Parathyroid adenoma (tissue), 2 donors: ENCODE measurements at regions not wholly inside any gene's neighbourhood (a gene's known extent, or its start where the extent isn't known, plus 50 kb on each side); places are given as distances from the start of the nearest gene placed in this dataset.

Source experiments
- H2AFZ ChIP-seq: fragments of 300-600 bp; sonication (generic); one replicate; pipeline ENCODE4 v1.7.0; 2017; ENCODE audit warnings: antibody characterized with exemption, mild to moderate bottlenecking
- H3K27ac ChIP-seq: fragments of 300-600 bp; sonication (generic); one replicate; pipeline ENCODE4 v1.7.0; 2017
- H3K27me3 ChIP-seq: fragments of 300-600 bp; sonication (generic); one replicate; pipeline ENCODE4 v1.7.0; 2017; ENCODE audit warnings: low read length; ENCODE audit not compliant: control insufficient read depth, insufficient read depth
- H3K36me3 ChIP-seq: fragments of 300-600 bp; sonication (generic); one replicate; pipeline ENCODE4 v1.7.0; 2017; ENCODE audit warnings: low read length; ENCODE audit not compliant: control insufficient read depth, insufficient read depth
- H3K4me1 ChIP-seq: fragments of 300-600 bp; sonication (generic); one replicate; pipeline ENCODE4 v1.7.0; 2017; ENCODE audit warnings: control low read depth
- H3K4me2 ChIP-seq: fragments of 300-600 bp; sonication (generic); one replicate; pipeline ENCODE4 v1.7.0; 2017; ENCODE audit warnings: low read length
- H3K4me3 ChIP-seq: fragments of 300-600 bp; sonication (generic); one replicate; pipeline ENCODE4 v1.7.0; 2017; ENCODE audit warnings: low read depth, low read length
- H3K79me2 ChIP-seq: fragments of 300-600 bp; sonication (generic); one replicate; pipeline ENCODE4 v1.7.0; 2017; ENCODE audit warnings: control low read depth
- H3K9ac ChIP-seq: fragments of 300-600 bp; sonication (generic); one replicate; pipeline ENCODE4 v1.7.0; 2017; ENCODE audit warnings: mild to moderate bottlenecking
- H3K9me3 ChIP-seq: fragments of 300-600 bp; sonication (generic); one replicate; pipeline ENCODE4 v1.7.0; 2017; ENCODE audit warnings: low read length; ENCODE audit not compliant: control insufficient read depth
- TF ChIP-seq, protein P1 (sequence below): fragments of 300-600 bp; sonication (generic); IDR thresholded peaks from one replicate; pipeline ENCODE4 v1.7.0; 2017; ENCODE audit warnings: antibody characterized with exemption, mild to moderate bottlenecking
- donor health status: primary hyperparathyroidism.

DNA sequence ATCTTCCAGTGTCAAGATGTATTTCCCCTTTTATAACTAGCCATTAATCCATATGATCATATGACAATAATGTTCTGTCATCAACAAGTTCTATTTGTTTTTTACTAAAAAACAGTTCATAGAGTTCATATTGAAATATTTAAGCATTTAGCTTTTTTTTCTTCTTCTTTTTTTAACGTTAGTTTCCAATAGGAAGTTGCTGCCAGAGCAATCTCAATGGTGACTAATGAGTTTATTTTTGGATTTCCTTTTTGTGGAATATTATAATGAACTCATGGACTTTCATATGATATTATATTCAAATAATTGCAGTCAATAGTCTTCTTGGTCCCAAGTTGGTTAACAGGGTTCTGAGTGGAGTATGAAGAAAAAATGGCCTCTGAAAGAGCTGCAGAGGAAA, 343.3 kb downstream of the BCKDHB start:
- H3K9ac ChIP-seq = no peak overlapping the region
- H3K9me3 ChIP-seq = no peaks in the 10 kb centered on the region
- no peak overlapping the region for H3K4me2 ChIP-seq
- H3K27ac ChIP-seq = no peak overlapping the region
- TF ChIP-seq, protein P1, sequence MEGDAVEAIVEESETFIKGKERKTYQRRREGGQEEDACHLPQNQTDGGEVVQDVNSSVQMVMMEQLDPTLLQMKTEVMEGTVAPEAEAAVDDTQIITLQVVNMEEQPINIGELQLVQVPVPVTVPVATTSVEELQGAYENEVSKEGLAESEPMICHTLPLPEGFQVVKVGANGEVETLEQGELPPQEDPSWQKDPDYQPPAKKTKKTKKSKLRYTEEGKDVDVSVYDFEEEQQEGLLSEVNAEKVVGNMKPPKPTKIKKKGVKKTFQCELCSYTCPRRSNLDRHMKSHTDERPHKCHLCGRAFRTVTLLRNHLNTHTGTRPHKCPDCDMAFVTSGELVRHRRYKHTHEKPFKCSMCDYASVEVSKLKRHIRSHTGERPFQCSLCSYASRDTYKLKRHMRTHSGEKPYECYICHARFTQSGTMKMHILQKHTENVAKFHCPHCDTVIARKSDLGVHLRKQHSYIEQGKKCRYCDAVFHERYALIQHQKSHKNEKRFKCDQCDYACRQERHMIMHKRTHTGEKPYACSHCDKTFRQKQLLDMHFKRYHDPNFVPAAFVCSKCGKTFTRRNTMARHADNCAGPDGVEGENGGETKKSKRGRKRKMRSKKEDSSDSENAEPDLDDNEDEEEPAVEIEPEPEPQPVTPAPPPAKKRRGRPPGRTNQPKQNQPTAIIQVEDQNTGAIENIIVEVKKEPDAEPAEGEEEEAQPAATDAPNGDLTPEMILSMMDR = no peak
- no peak overlapping the region for H3K4me3 ChIP-seq
- H2AFZ ChIP-seq = no peak overlapping the region
- no peaks in the 10 kb centered on the region for H3K79me2 ChIP-seq
- H3K4me1 ChIP-seq = no peaks in the 10 kb centered on the region
- no peaks in the 10 kb centered on the region for H3K27me3 ChIP-seq
- no peaks in the 10 kb centered on the region for H3K36me3 ChIP-seq

DNA sequence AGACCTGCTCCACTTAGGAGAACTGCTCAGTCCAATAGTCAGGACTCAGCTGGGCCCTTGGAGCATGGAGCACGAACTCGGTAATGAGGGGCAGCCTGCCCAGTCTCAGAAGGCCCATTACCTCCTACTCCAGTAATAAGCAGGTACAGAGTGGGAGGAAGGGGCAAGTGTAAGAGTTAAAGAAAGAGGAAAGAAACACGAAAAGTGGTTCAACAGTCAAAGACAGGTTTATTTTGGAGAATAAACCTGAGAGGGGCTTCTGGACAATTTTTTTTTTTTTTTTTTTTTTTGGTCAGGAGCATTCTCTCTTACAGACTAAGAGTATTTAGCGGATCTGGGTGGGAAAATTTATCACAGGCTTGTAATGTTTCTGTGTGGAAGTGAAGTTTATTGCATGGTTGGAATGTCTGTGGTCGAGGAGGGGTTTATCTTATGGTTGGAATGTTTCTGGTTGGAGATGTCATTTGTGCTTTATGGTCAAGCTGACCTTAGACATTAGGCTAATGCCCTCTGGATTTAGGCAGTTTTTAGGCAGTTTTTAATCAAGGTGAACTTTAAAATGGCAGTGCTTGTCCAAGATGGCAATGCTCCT, 340.1 kb downstream of the BCKDHB start:
- Histone ChIP-seq H2AFZ (no peak overlapping the region), H3K9me3 (no peaks in the 10 kb centered on the region), H3K9ac (no peak overlapping the region), H3K4me2 (no peak overlapping the region), H3K27ac (no peak overlapping the region), H3K4me1 (no peaks in the 10 kb centered on the region), H3K4me3 (no peak overlapping the region), H3K79me2 (no peaks in the 10 kb centered on the region), H3K27me3 (no peaks in the 10 kb centered on the region), H3K36me3 (no peaks in the 10 kb centered on the region)
- TF ChIP-seq, protein P1 = no peak

DNA sequence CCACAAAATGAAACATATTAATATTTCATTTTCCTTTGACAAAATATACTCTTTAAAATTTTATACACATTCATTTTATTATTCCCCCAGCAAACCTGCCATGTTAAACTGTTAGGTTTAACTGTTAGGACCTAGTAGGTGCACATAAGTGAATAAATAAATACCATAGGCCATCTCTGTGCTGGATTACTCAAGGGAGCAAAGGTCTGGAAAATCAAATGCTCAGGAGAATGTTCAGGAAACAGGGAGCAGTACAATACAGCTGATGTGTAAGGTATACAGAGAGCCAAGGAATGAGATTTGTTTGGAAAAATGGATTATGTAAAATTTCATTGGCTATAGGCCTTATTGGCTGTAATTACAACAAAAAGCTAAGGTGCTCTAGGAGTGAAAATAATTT, 339.3 kb downstream of the BCKDHB start:
- Histone ChIP-seq H2AFZ (no peak overlapping the region), H3K9ac (no peak overlapping the region), H3K4me2 (no peak overlapping the region), H3K27ac (no peak overlapping the region), H3K4me1 (no peaks in the 10 kb centered on the region), H3K79me2 (no peaks in the 10 kb centered on the region), H3K9me3 (no peaks in the 10 kb centered on the region), H3K27me3 (no peaks in the 10 kb centered on the region), H3K4me3 (no peak overlapping the region), H3K36me3 (no peaks in the 10 kb centered on the region)
- TF ChIP-seq, protein P1 = no peak

DNA sequence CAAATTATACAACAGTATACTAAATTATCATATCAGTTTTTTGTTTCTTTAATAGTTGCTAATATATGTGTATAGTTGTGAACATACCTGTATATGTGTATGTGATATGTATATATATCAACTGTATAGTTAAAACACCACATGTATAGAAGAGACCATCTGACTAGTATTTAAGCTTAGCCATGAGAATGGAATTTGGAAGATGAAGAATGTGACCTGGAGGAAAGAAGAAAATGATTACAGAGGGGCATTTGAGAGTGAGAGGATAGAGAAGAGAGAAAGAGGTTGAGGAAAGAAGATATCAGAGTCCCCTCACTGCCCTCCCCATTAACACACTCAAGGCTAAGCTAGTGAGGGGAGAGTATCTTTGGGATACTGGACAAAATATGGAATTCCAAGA, 335.9 kb downstream of the BCKDHB start:
- TF ChIP-seq, protein P1 = no peak
- no peak overlapping the region for H3K4me2 ChIP-seq
- no peaks in the 10 kb centered on the region for H3K79me2 ChIP-seq
- H3K27ac ChIP-seq = no peak overlapping the region
- H3K36me3 ChIP-seq = no peaks in the 10 kb centered on the region
- H3K9me3 ChIP-seq = no peaks in the 10 kb centered on the region
- H3K27me3 ChIP-seq = no peaks in the 10 kb centered on the region
- H2AFZ ChIP-seq = no peak overlapping the region
- H3K9ac ChIP-seq = no peak overlapping the region
- H3K4me1 ChIP-seq = no peaks in the 10 kb centered on the region
- H3K4me3 ChIP-seq = no peak overlapping the region

DNA sequence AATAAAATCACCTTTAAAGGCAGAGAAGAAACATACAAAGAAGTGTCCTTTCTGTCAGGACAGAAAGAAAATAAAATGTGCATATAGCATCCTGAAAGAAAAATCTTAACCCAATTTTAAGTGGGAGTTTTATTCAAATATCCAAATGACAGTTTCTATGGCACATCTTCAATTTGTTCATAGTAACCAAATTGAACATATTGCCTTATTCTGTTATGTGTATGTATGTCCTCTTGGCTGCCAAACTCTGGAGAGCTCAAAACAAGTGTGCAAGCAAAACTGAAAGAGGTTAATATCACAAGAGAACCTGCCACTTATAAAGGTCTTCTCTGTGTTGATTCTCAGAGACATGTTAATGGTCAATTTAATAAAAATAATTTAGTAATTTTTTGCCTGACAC, 334.7 kb downstream of the BCKDHB start:
- Histone ChIP-seq H3K27me3 (no peaks in the 10 kb centered on the region), H3K36me3 (no peaks in the 10 kb centered on the region), H3K4me1 (no peaks in the 10 kb centered on the region), H2AFZ (no peak overlapping the region), H3K27ac (no peak overlapping the region), H3K9me3 (no peaks in the 10 kb centered on the region), H3K4me2 (no peak overlapping the region), H3K79me2 (no peaks in the 10 kb centered on the region), H3K9ac (no peak overlapping the region), H3K4me3 (no peak overlapping the region)
- TF ChIP-seq, protein P1 = no peak
